RWPE2 (cell line): ENCODE measurements at regions not wholly inside any gene's neighbourhood (a gene's known extent, or its start where the extent isn't known, plus 50 kb on each side); places are given as distances from the start of the nearest gene placed in this dataset.

Experiments
- ATAC-seq: fragments of 200-7000 bp; cut with Tn5 transposase; 3 replicates; pipeline ENCODE4 v1.9.1; 2021; ENCODE audit warnings: low read depth
- DNase-seq: peaks from one replicate; pipeline ENCODE4 v3.0.0-alpha.2; 2020; ENCODE audit warnings: low spot score
- H3K27ac ChIP-seq: fragments of 450-650 bp; 2 replicates; pipeline ENCODE4 v1.5.1; 2017; ENCODE audit warnings: mild to moderate bottlenecking; ENCODE audit not compliant: poor library complexity, severe bottlenecking
- H3K27me3 ChIP-seq: fragments of 250-450 bp; sonication (Bioruptor Pico); 2 replicates; pipeline ENCODE4 v1.5.1; 2021; ENCODE audit warnings: mild to moderate bottlenecking, moderate library complexity; ENCODE audit not compliant: insufficient read depth, poor library complexity, severe bottlenecking
- H3K36me3 ChIP-seq: fragments of 250-450 bp; sonication (Bioruptor Pico); 2 replicates; pipeline ENCODE4 v1.5.1; 2020; ENCODE audit warnings: low read depth, mild to moderate bottlenecking, moderate library complexity
- H3K4me1 ChIP-seq: fragments of 250-450 bp; sonication (Bioruptor Pico); 2 replicates; pipeline ENCODE4 v1.5.1; 2021; ENCODE audit warnings: mild to moderate bottlenecking, moderate library complexity; ENCODE audit not compliant: insufficient read depth, poor library complexity, severe bottlenecking
- H3K4me3 ChIP-seq: fragments of 250-450 bp; sonication (Bioruptor Pico); 2 replicates; pipeline ENCODE4 v1.5.1; 2021; ENCODE audit warnings: mild to moderate bottlenecking, moderate library complexity; ENCODE audit not compliant: severe bottlenecking
- H3K9me3 ChIP-seq: fragments of 250-450 bp; sonication (Bioruptor Pico); 2 replicates; pipeline ENCODE4 v1.5.1; 2021; ENCODE audit warnings: mild to moderate bottlenecking, moderate library complexity; ENCODE audit not compliant: severe bottlenecking
- CTCF ChIP-seq: fragments of 450-650 bp; IDR thresholded peaks from one replicate; pipeline ENCODE4 v1.5.1; 2017; ENCODE audit warnings: mild to moderate bottlenecking, moderate library complexity; ENCODE audit not compliant: poor library complexity, severe bottlenecking

- H3K27me3 ChIP-seq, result no peaks in the 10 kb centered on the region
- no peak overlapping the region for H3K4me3 ChIP-seq
- H3K4me1 ChIP-seq, result no peaks in the 10 kb centered on the region
- no peak for TF ChIP-seq CTCF
- no peak overlapping the region for H3K27ac ChIP-seq
- ATAC-seq (no peak), DNase-seq (no peak)
- no peaks in the 10 kb centered on the region for H3K9me3 ChIP-seq
- no peaks in the 10 kb centered on the region for H3K36me3 ChIP-seq
These were observed 487.4 kb downstream of the HAO1 start for GRCh38 chr20:7452890-7453289.

- no peak for DNase-seq
- H3K9me3 ChIP-seq, result no peaks in the 10 kb centered on the region
- ATAC-seq, result no peak
- H3K4me3 ChIP-seq, result no peak overlapping the region
- no peaks in the 10 kb centered on the region for H3K36me3 ChIP-seq
- peaks cover 2% of the 10 kb centered on the region for H3K4me1 ChIP-seq
- no peak overlapping the region for H3K27ac ChIP-seq
- no peak for TF ChIP-seq CTCF
- H3K27me3 ChIP-seq, result no peaks in the 10 kb centered on the region
These were observed 486.2 kb downstream of the HAO1 start for GRCh38 chr20:7454047-7454446.

GRCh38 chr20:7458459-7458858 lies 481.8 kb downstream of the HAO1 start:
- H3K9me3 ChIP-seq, result no peaks in the 10 kb centered on the region
- H3K27ac ChIP-seq, result no peak overlapping the region
- H3K36me3 ChIP-seq, result no peaks in the 10 kb centered on the region
- no peak for TF ChIP-seq CTCF
- no peak overlapping the region for H3K4me3 ChIP-seq
- DNase-seq (no peak), ATAC-seq (no peak)
- no peaks in the 10 kb centered on the region for H3K27me3 ChIP-seq
- H3K4me1 ChIP-seq, result peaks cover 8% of the 10 kb centered on the region

DNA sequence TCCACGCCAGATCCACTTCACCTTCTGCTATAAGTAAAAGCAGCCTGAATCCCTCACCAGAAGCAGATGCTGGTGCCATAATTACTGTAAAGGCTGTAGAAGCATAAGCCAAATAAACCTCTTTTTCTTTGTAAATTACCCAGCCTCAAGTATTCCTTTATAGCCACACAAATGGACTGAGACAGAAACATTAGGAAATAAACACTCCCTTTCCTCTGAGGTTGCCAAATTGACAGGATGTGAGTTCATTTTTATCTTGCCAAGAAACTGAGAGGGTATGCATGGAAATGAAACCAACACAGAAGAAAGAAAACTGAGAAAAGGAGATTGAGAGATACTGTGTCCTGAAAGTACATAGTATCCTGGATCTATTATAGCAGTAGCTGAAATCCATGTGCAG lies 481.2 kb downstream of the HAO1 start:
- Histone ChIP-seq H3K4me3 (no peak overlapping the region), H3K4me1 (peaks cover 8% of the 10 kb centered on the region), H3K27ac (peak overlapping the region; percentile 3), H3K27me3 (no peaks in the 10 kb centered on the region), H3K9me3 (no peaks in the 10 kb centered on the region), H3K36me3 (no peaks in the 10 kb centered on the region)
- TF ChIP-seq CTCF, result no peak
- ATAC-seq (no peak), DNase-seq (no peak)

GRCh38 chr20:7463290-7463689 lies 477.0 kb downstream of the HAO1 start:
- Histone ChIP-seq H3K36me3 (no peaks in the 10 kb centered on the region), H3K4me1 (peaks cover 8% of the 10 kb centered on the region), H3K27me3 (no peaks in the 10 kb centered on the region), H3K27ac (no peak overlapping the region), H3K4me3 (no peak overlapping the region), H3K9me3 (peaks cover 2% of the 10 kb centered on the region)
- no peak for ATAC-seq
- no peak for TF ChIP-seq CTCF
- DNase-seq, result no peak
